CD4-positive, CD25-positive, alpha-beta regulatory T cell (primary cell): ENCODE measurements at regions not wholly inside any gene's neighbourhood (a gene's known extent, or its start where the extent isn't known, plus 50 kb on each side); places are given as distances from the start of the nearest gene placed in this dataset.
"Not testable (repeated sequence)": the region's sequence is repeated elsewhere in the genome, so short reads cannot be mapped to it uniquely, and the experiment has no call there.

Experiments used
- ATAC-seq, 2 donors: fragments of 150-1000 bp; cut with Tn5 transposase; one replicate each; pipeline ENCODE4 v1.10.0; 2021; ENCODE audit warnings: low read depth in 2 of 2, moderate number of reproducible peaks in 2 of 2, moderate library complexity in 1 of 2
- DNase-seq, 3 donors: peaks; one replicate each; pipeline versions ENCODE4 v3.0.0 to v3.0.0-alpha.2; 2012 to 2022; ENCODE audit warnings: mixed read lengths in 1 of 3
- H3K27ac ChIP-seq: one replicate; pipeline ENCODE4 v1.7.0; 2013; ENCODE audit warnings: mild to moderate bottlenecking, low read length; ENCODE audit not compliant: insufficient read depth, poor library complexity, severe bottlenecking
- H3K27me3 ChIP-seq: one replicate; pipeline ENCODE4 v1.7.0; 2013; ENCODE audit warnings: low read length; ENCODE audit not compliant: control insufficient read depth, insufficient read depth
- H3K36me3 ChIP-seq: one replicate; pipeline ENCODE4 v1.7.0; 2013; ENCODE audit warnings: mild to moderate bottlenecking, low read length, moderate library complexity; ENCODE audit not compliant: control insufficient read depth, insufficient read depth
- H3K4me1 ChIP-seq: 2 replicates; pipeline ENCODE4 v1.7.0; 2013; ENCODE audit warnings: mild to moderate bottlenecking, low read length; ENCODE audit not compliant: insufficient read depth, control insufficient read depth, poor library complexity, severe bottlenecking
- H3K4me3 ChIP-seq: one replicate; pipeline ENCODE4 v1.7.0; 2013; ENCODE audit warnings: low read depth, mild to moderate bottlenecking, low read length, moderate library complexity
- H3K9me3 ChIP-seq, 2 experiments: 1 replicate in 1 of 2; 2 replicates in 1 of 2; pipeline ENCODE4 v1.7.0; 2013; ENCODE audit warnings: low read length in 2 of 2, mild to moderate bottlenecking in 1 of 2, moderate library complexity in 1 of 2; ENCODE audit not compliant: control insufficient read depth in 2 of 2
- H3K27ac Mint-ChIP-seq, 3 donors: one replicate each; pipeline ENCODE4 v1.8.0; 2020 to 2022; ENCODE audit warnings: mild to moderate bottlenecking in 3 of 3, mixed read lengths in 3 of 3, moderate library complexity in 2 of 3
- H3K27me3 Mint-ChIP-seq: one replicate; pipeline ENCODE4 v1.8.0; 2022; ENCODE audit warnings: mild to moderate bottlenecking, mixed read lengths
- H3K36me3 Mint-ChIP-seq: one replicate; pipeline ENCODE4 v1.8.0; 2020; ENCODE audit warnings: mixed read lengths
- H3K4me1 Mint-ChIP-seq, 4 donors: one replicate each; pipeline ENCODE4 v1.8.0; 2020 to 2022; ENCODE audit warnings: mixed read lengths in 4 of 4, mild to moderate bottlenecking in 1 of 4
- H3K4me3 Mint-ChIP-seq, 4 donors: one replicate each; pipeline ENCODE4 v1.8.0; 2020 to 2022; ENCODE audit warnings: mild to moderate bottlenecking in 4 of 4, mixed read lengths in 4 of 4, moderate library complexity in 3 of 4
- H3K9me3 Mint-ChIP-seq, 7 donors: one replicate each; pipeline ENCODE4 v1.8.0; 2020 to 2022; ENCODE audit warnings: mixed read lengths in 7 of 7, mild to moderate bottlenecking in 3 of 7, moderate library complexity in 2 of 7

- no peaks in the 10 kb centered on the region for H3K36me3 ChIP-seq
- Mint-ChIP-seq H3K4me1 (peaks cover 0 to 2% (median 0%) of the 10 kb centered on the region in 4 donors), H3K27me3 (peaks cover 20% of the 10 kb centered on the region), H3K27ac (no peak overlapping the region), H3K4me3 (no peak overlapping the region), H3K36me3 (no peaks in the 10 kb centered on the region), H3K9me3 (no peaks in the 10 kb centered on the region)
- DNase-seq (no peak), ATAC-seq (no peak)
- no peaks in the 10 kb centered on the region for H3K4me1 ChIP-seq
- H3K27ac ChIP-seq, result no peak overlapping the region
- no peak overlapping the region for H3K4me3 ChIP-seq
- H3K27me3 ChIP-seq, result peaks cover 9% of the 10 kb centered on the region
- H3K9me3 ChIP-seq, result no peaks in the 10 kb centered on the region
Measured at GRCh38 chr1:197841158-197841557, 61.3 kb upstream of the C1orf53 start.

GRCh38 chr1:197839786-197840185, 62.6 kb upstream of the C1orf53 start:
- not testable (repeated sequence) for H3K36me3 Mint-ChIP-seq
- H3K27me3 Mint-ChIP-seq, result peaks cover 16% of the 10 kb centered on the region

DNA sequence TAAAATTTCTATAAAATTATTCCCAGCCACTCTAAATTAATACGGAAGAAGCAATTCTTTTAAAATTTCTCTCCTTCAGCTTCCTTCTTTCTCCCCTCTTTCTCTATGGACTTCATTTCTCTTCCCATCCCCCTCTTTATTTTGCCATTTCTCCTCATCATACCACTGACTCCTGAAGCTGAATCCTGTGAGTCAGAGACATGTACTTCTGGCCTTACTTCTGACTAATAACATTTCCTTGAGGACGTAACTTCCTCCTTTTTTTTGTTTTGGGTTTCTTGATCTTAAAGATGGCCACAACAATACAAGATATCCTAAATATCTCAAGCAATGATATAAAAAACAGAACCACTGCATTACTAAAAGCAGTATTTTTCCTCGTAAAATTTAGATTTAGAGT, 63.6 kb upstream of the DENND1B start:
- Mint-ChIP-seq H3K27me3 (peaks cover 16% of the 10 kb centered on the region), H3K36me3 (no peaks in the 10 kb centered on the region), H3K4me1 (peaks cover 0 to 2% (median 0%) of the 10 kb centered on the region in 4 donors), H3K9me3 (no peaks in the 10 kb centered on the region), H3K27ac (no peak overlapping the region), H3K4me3 (no peak overlapping the region)
- ATAC-seq (no peak), DNase-seq (no peak)
- no peaks in the 10 kb centered on the region for H3K9me3 ChIP-seq
- H3K4me3 ChIP-seq, result no peak overlapping the region
- no peaks in the 10 kb centered on the region for H3K4me1 ChIP-seq
- H3K27me3 ChIP-seq, result peaks cover 6% of the 10 kb centered on the region
- no peaks in the 10 kb centered on the region for H3K36me3 ChIP-seq
- no peak overlapping the region for H3K27ac ChIP-seq

More at GRCh38 chr1:197839786-197840185, 62.6 kb upstream of the C1orf53 start:
- DNase-seq, H3K27ac Mint-ChIP-seq, H3K4me3 Mint-ChIP-seq, H3K4me1 ChIP-seq, H3K36me3 ChIP-seq, H3K27me3 ChIP-seq, H3K4me3 ChIP-seq, H3K4me1 Mint-ChIP-seq, H3K9me3 Mint-ChIP-seq, H3K9me3 ChIP-seq, H3K27ac ChIP-seq, ATAC-seq: not testable (repeated sequence)

- no peaks in the 10 kb centered on the region for H3K9me3 ChIP-seq
- H3K36me3 ChIP-seq, result no peaks in the 10 kb centered on the region
- H3K4me3 Mint-ChIP-seq, result no peak overlapping the region
- H3K27ac Mint-ChIP-seq, result no peak overlapping the region
- H3K4me1 ChIP-seq, result no peaks in the 10 kb centered on the region
- peaks cover 6% of the 10 kb centered on the region for H3K27me3 ChIP-seq
- peaks cover 9% of the 10 kb centered on the region for H3K27me3 Mint-ChIP-seq
- no peaks in the 10 kb centered on the region for H3K9me3 Mint-ChIP-seq
- no peak overlapping the region for H3K27ac ChIP-seq
- ATAC-seq (no peak), DNase-seq (no peak)
- no peak overlapping the region for H3K4me3 ChIP-seq
- H3K4me1 Mint-ChIP-seq, result peaks cover 0 to 2% (median 0%) of the 10 kb centered on the region in 4 donors
- no peaks in the 10 kb centered on the region for H3K36me3 Mint-ChIP-seq
Measured at GRCh38 chr1:197837911-197838310, 62.6 kb upstream of the DENND1B start.

GRCh38 chr1:197836356-197836755, 61.1 kb upstream of the DENND1B start:
- not testable (repeated sequence) for H3K27ac ChIP-seq, H3K4me3 ChIP-seq, DNase-seq, H3K36me3 Mint-ChIP-seq, H3K4me1 Mint-ChIP-seq, H3K9me3 ChIP-seq, H3K27me3 ChIP-seq, H3K27me3 Mint-ChIP-seq, H3K4me3 Mint-ChIP-seq, H3K36me3 ChIP-seq, H3K4me1 ChIP-seq, ATAC-seq, H3K9me3 Mint-ChIP-seq, H3K27ac Mint-ChIP-seq

GRCh38 chr1:197829011-197829410, 53.7 kb upstream of the DENND1B start:
- not testable (repeated sequence) for H3K27me3 ChIP-seq, H3K9me3 ChIP-seq, H3K4me1 ChIP-seq, DNase-seq, H3K4me3 ChIP-seq, H3K4me1 Mint-ChIP-seq, H3K36me3 ChIP-seq, H3K36me3 Mint-ChIP-seq, ATAC-seq, H3K27ac Mint-ChIP-seq, H3K9me3 Mint-ChIP-seq, H3K4me3 Mint-ChIP-seq, H3K27ac ChIP-seq
- peaks cover 19% of the 10 kb centered on the region for H3K27me3 Mint-ChIP-seq

- Mint-ChIP-seq H3K27me3 (peaks cover 13% of the 10 kb centered on the region), H3K36me3 (no peaks in the 10 kb centered on the region), H3K9me3 (peaks cover 0 to 2% (median 0%) of the 10 kb centered on the region in 7 donors), H3K4me3 (no peak overlapping the region), H3K4me1 (no peaks in the 10 kb centered on the region), H3K27ac (no peak overlapping the region)
- Histone ChIP-seq H3K4me1 (no peaks in the 10 kb centered on the region), H3K36me3 (no peaks in the 10 kb centered on the region), H3K27ac (no peak overlapping the region), H3K4me3 (no peak overlapping the region), H3K9me3 (no peaks in the 10 kb centered on the region), H3K27me3 (peaks cover 3% of the 10 kb centered on the region)
- DNase-seq (no peak), ATAC-seq (no peak)
Measured at GRCh38 chr1:197825541-197825940, 50.3 kb upstream of the DENND1B start.
